HepG2 (cell line): ENCODE measurements at regions not wholly inside any gene's neighbourhood (a gene's known extent, or its start where the extent isn't known, plus 50 kb on each side); places are given as distances from the start of the nearest gene placed in this dataset.

Source experiments
- ATAC-seq: fragments of 200-7000 bp; cut with Tn5 transposase; 3 replicates; pipeline ENCODE4 v1.9.1; 2020; ENCODE audit warnings: mild to moderate bottlenecking, moderate library complexity
- BruUV-seq: library from RNA; stranded (reverse); fragments of 400-500 nt; replicated peaks from 2 replicates; lab custom pipeline; 2021; lab: Mats Ljungman, UMichigan
- CTCF ChIA-PET: fragments of 300-600 bp; formaldehyde crosslinking; extraction: SDS; loops from one replicate; lab custom pipeline; 2021; ENCODE audit warnings: low total read pairs, inconsistent platforms, low intra/inter-chr PET ratio; lab: Yijun Ruan, JAX
- POLR2A ChIA-PET: fragments of 350-600 bp; sonication (Branson Sonifier 250); formaldehyde crosslinking; loops from one replicate; lab custom pipeline; 2020; ENCODE audit warnings: antibody characterized with exemption, inconsistent platforms; lab: Yijun Ruan, JAX
- DNase-seq: peaks from one replicate; pipeline ENCODE4 v3.0.0-alpha.2; 2015; ENCODE audit warnings: low spot score
- FAIRE-seq: peaks from 3 replicates; lab custom pipeline; 2011; peaks lifted over from hg19 to GRCh38; lab: Jason Lieb, UNC
- H2AFZ ChIP-seq: one replicate; pipeline ENCODE4 v1.6.1; 2011; ENCODE audit warnings: low read length, inconsistent platforms
- H3K27ac ChIP-seq: fragments of 300-600 bp; 3 replicates; pipeline ENCODE4 v1.8.0; 2011; ENCODE audit warnings: mixed run types, mild to moderate bottlenecking, mixed read lengths, low read length, inconsistent platforms; ENCODE audit not compliant: insufficient read depth; ENCODE audit errors: extremely low read length
- H3K27me3 ChIP-seq, 2 experiments: fragments of 200-600 bp in 1 of 2; 2 replicates in 1 of 2; 3 replicates in 1 of 2; pipeline versions ENCODE4 v1.6.0 to v1.8.0; 2011; ENCODE audit warnings: low read length in 2 of 2, mild to moderate bottlenecking in 2 of 2, moderate library complexity in 2 of 2, inconsistent platforms in 1 of 2; ENCODE audit not compliant: insufficient read depth in 2 of 2, control insufficient read depth in 1 of 2
- H3K36me3 ChIP-seq, 2 experiments: fragments of 200-600 bp in 1 of 2; replicated peaks in 1 of 2; 2 replicates in 1 of 2; 3 replicates in 1 of 2; pipeline versions ENCODE4 v1.5.1 to v1.8.0; 2011; ENCODE audit warnings: low read length in 2 of 2, inconsistent platforms in 1 of 2; ENCODE audit not compliant: insufficient read depth in 2 of 2, control insufficient read depth in 1 of 2
- H3K4me1 ChIP-seq: 2 replicates; pipeline ENCODE4 v1.5.1; 2012; ENCODE audit warnings: low read length, inconsistent platforms; ENCODE audit not compliant: insufficient read depth
- H3K4me2 ChIP-seq: 2 replicates; pipeline ENCODE4 v1.6.0; 2011; ENCODE audit warnings: low read depth, low read length, inconsistent platforms
- H3K4me3 ChIP-seq, 3 experiments: fragments of 200-600 bp in 1 of 3; sonication (generic), shearing (Covaris generic) in 1 of 3; replicated peaks in 1 of 3; 2 replicates each; pipeline ENCODE4 v1.5.1; 2011 to 2016; ENCODE audit warnings: low read length in 3 of 3, inconsistent platforms in 2 of 3, low read depth in 2 of 3, mild to moderate bottlenecking in 2 of 3, control low read depth in 1 of 3, mixed read lengths in 1 of 3; ENCODE audit not compliant: insufficient read depth in 1 of 3
- H3K79me2 ChIP-seq: one replicate; pipeline ENCODE4 v1.6.1; 2011; ENCODE audit warnings: low read length, inconsistent platforms; ENCODE audit not compliant: insufficient read depth
- H3K9ac ChIP-seq: 2 replicates; pipeline ENCODE4 v1.6.0; 2011; ENCODE audit warnings: mild to moderate bottlenecking, low read depth, low read length, inconsistent platforms; ENCODE audit not compliant: insufficient read depth
- H3K9me3 ChIP-seq: 2 replicates; pipeline ENCODE4 v1.5.1; 2012; ENCODE audit warnings: mild to moderate bottlenecking, low read length
- H4K20me1 ChIP-seq: 2 replicates; pipeline ENCODE4 v1.6.0; 2011; ENCODE audit warnings: inconsistent platforms, mild to moderate bottlenecking, low read length, moderate library complexity; ENCODE audit not compliant: insufficient read depth
- BCL6 ChIP-seq: IDR thresholded peaks from 2 replicates; pipeline ENCODE4 v1.6.1; 2016; ENCODE audit warnings: missing genetic modification reagents, missing compliant biosample characterization
- MTA3 ChIP-seq: sonication (generic); formaldehyde crosslinking; IDR thresholded peaks from 2 replicates; pipeline ENCODE4 v1.4.0; 2020; ENCODE audit warnings: missing genetic modification reagents
- PHF5A ChIP-seq: IDR thresholded peaks from one replicate; pipeline ENCODE4 v1.6.1; 2018; ENCODE audit warnings: low read depth, missing genetic modification reagents; ENCODE audit not compliant: unreplicated experiment
- SMC3 ChIP-seq: IDR thresholded peaks from 2 replicates; pipeline ENCODE4 v1.6.1; 2011; ENCODE audit warnings: low read length, improper control_type of control experiment
- SMYD3 ChIP-seq: sonication (generic); formaldehyde crosslinking; IDR thresholded peaks from 2 replicates; pipeline ENCODE4 v1.8.1; 2023; ENCODE audit warnings: mild to moderate bottlenecking, missing genetic modification reagents
- SSRP1 ChIP-seq: IDR thresholded peaks from 2 replicates; pipeline ENCODE4 v1.6.1; 2016; ENCODE audit warnings: control low read depth
- ZBTB10 ChIP-seq: sonication (generic); formaldehyde crosslinking; IDR thresholded peaks from 2 replicates; pipeline ENCODE4 v1.4.0; 2020; ENCODE audit warnings: missing genetic modification reagents, borderline replicate concordance
- ZNF382 ChIP-seq: sonication (generic); formaldehyde crosslinking; IDR thresholded peaks from 2 replicates; pipeline ENCODE4 v1.5.0; 2020; ENCODE audit warnings: missing genetic modification reagents, mild to moderate bottlenecking, borderline replicate concordance
- WGBS: methylation state at CpG from one replicate; pipeline ENCODE4 v1.1.6; 2017; ENCODE audit warnings: low lambda C conversion rate; 5-methylcytosine and 5-hydroxymethylcytosine counted together
- in situ Hi-C: cut with HindIII; loops from 2 replicates; pipeline ENCODE4 v1.10.0; 2017; ENCODE audit warnings: low pct_unique_long_range_greater_than_20kb; ENCODE audit not compliant: extremely low pct_ligation_motif_present
- intact Hi-C: fragments of 100-400 bp; cut with micrococcal nuclease; formaldehyde crosslinking; loops from one replicate; pipeline ENCODE4 v1.10.0; 2022; ENCODE audit not compliant: unreplicated experiment

- no peak for TF ChIP-seq ZBTB10 (CRISPR knock-in tag)
These were observed 141.4 kb downstream of the GDAP2 start (continued) for GRCh38 chr1:117788014-117788413.

GRCh38 chr1:117793413-117793812, 136.0 kb downstream of the GDAP2 start:
- TF ChIP-seq SMC3 = no peak
- no peak for TF ChIP-seq PHF5A (CRISPR knock-in tag)
- TF ChIP-seq SMYD3 (CRISPR knock-in tag) = no peak
- TF ChIP-seq MTA3 = no peak
- no peak for TF ChIP-seq SSRP1 (CRISPR knock-in tag)
- TF ChIP-seq ZNF382 (CRISPR knock-in tag) = no peak
- TF ChIP-seq BCL6 (CRISPR knock-in tag) = no peak
- FAIRE-seq (no peak), DNase-seq (no peak), ATAC-seq (no peak)
- no peaks in the 10 kb centered on the region for H3K4me1 ChIP-seq
- no peaks in the 10 kb centered on the region for H4K20me1 ChIP-seq
- CTCF ChIA-PET = no interaction called here
- intact Hi-C loops (no loop called here), in situ Hi-C loops (no loop called here)
- BruUV-seq = no TSS peak
- H3K27me3 ChIP-seq = 0 out of 5 replicates have a peak, but pooled peaks cover 0 to 3% of the 10 kb centered on the region in 2 experiments
- no peak overlapping the region for H3K4me3 ChIP-seq
- H3K36me3 ChIP-seq = no peaks in the 10 kb centered on the region
- no peaks in the 10 kb centered on the region for H3K79me2 ChIP-seq
- 41% methylated on average over 4 of the region's 4 CpGs for WGBS
- no peak overlapping the region for H2AFZ ChIP-seq
- POLR2A ChIA-PET = no interaction called here
- no peaks in the 10 kb centered on the region for H3K9me3 ChIP-seq
- no peak overlapping the region for H3K4me2 ChIP-seq
- H3K9ac ChIP-seq = no peak overlapping the region
- no peak overlapping the region for H3K27ac ChIP-seq
